NCI-H1092 (cell line): ENCODE measurements at regions not wholly inside any gene's neighbourhood (a gene's known extent, or its start where the extent isn't known, plus 50 kb on each side); places are given as distances from the start of the nearest gene placed in this dataset.
"Not testable (repeated sequence)": the region's sequence is repeated elsewhere in the genome, so short reads cannot be mapped to it uniquely, and the experiment has no call there.

Experiments
- DNase-seq: peaks from one replicate; lab custom pipeline; 2025; lab: John Stamatoyannopoulos, UW

- DNase-seq: no peak
Observed at GRCh38 chr6:141394125-141394536, 738.6 kb upstream of the GJE1 start.

GRCh38 chr6:141393405-141394124, 739.2 kb upstream of the GJE1 start:
- no peak for DNase-seq

DNA sequence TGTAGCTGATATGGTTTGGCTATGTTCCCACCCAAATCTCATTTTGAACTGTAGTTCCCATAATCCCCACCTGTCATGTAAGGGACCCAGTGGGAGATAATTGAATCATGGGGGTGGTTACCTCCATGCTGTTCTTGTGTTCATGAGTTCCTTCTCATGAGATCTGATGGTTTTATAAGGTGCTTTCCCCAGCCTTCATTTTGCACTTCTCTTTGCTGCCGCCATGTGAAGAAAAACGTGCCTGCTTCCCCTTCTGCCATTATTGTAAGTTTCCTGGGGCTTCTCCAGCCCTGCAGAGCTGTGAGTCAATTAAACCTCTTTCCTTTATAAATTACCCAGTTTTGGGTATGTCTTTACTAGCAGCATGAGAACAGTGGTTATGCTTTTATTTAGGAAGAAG, 741.6 kb upstream of the GJE1 start:
- DNase-seq: not testable (repeated sequence)

GRCh38 chr6:141388666-141389065, 744.1 kb upstream of the GJE1 start:
- DNase-seq: no peak

DNA sequence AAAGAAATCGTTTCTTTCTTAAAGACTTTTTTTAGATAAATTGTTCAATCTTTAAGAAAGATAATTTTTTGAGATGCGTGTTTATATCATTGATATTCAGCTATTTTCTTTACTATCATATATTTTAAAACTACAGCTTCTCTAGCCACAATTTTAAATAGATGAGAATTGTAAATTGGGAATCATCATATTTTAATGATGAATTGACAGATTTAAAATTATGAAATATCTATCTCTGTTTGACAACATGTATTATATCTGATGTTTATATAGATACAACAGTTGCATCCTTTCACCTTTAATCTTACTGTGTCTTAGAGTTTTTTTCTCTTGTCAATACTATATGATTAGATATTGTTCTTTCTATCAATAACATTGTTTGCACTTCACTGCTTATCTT, 762.3 kb upstream of the GJE1 start:
- no peak for DNase-seq

- DNase-seq: not testable (repeated sequence)
Observed at GRCh38 chr6:141366796-141367195, 765.9 kb upstream of the GJE1 start.

- DNase-seq: no peak
Observed at GRCh38 chr6:141364694-141365093, 768.0 kb upstream of the GJE1 start.

DNA sequence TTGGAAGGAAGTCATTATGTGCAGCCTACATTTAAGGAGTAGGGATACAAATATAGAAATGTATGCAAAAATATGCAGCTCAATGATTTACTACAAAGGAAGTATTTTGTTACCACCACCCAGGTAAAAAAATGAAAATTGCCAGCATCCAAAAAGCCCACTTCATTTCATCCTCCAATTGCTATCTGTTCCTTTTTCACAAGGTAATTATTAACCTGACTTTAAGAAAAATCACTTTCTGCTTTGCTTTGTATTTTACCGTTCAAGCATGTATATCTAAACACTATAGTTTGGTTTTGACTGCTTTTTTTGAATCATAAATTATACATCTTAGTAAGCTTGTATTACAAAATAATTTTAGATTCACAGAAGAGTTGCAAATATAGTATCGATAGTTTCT, 768.5 kb upstream of the GJE1 start:
- DNase-seq: no peak

DNA sequence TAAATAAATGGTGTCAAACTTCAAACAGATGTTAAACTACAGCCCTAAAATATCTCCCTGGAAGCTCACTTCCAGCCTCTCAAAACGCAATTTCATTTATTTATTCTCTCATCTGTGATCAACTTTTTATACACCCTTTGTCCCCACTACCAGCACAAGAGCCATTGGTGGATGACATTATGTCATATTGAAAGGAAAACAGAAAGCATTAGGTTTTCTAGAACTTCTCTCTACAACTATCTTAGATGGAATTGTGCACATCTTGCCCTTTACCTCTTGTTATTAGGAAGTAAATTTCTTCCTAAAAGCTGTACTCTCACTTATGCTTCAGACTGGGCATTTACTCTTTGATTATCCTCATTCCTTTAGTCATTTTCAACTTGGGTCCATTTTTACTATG, 771.2 kb upstream of the GJE1 start:
- no peak for DNase-seq

DNA sequence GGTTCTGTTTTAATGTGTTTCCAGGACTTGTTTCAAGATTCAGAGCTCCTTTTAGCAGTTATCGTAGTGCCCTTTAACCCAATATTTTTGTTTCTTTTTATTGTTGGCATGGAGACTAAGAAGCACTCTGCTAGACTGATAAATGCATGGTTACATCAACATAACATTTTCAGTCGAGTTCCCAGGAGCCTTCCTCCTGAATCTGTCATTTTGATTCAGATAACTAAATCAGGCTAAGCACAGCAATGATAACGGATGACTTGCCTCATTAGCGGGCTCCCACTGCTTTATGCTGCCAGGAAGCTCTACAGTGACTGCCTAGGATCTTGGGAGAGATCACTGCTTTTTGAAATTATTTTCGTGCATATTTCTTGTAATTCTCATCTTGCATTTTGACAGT, 772.8 kb upstream of the GJE1 start:
- no peak for DNase-seq

DNA sequence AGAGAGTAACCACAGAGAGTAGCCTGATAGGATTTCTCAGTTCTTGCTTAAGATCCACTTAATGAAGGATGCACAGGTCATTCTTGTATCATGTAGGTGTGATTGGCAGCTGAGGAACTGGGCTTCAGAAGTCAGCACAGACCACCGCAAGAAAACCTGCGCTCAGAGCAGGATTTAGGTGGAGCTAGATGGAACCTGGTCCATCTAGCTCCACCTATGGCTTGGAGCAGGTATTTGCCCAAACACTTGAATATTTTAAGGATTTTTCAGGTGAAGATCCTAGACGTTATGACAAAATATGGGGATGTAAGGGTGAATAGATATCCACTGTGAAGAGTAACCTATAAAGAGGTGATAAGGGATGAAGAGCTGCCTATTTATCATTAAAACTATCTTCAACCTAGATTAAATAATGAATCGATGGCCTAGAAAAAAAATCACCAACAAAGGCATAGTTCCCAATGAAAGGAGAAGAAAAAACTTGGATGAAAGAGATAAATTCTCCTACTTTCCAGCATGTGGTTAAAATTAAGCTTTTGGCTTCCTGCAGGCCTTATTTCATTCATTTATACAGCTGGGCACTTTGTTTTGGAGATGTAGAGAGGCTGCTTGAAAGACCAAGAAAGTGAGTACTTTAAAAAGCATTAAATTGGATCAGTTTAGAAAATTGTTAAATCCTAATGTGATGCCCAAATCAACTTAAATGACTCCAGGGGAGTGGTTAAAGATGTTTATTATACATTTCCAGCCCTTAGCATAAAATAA, 778.4 kb upstream of the GJE1 start:
- DNase-seq: no peak

GRCh38 chr6:141351721-141352120, 781.0 kb upstream of the GJE1 start:
- no peak for DNase-seq

DNA sequence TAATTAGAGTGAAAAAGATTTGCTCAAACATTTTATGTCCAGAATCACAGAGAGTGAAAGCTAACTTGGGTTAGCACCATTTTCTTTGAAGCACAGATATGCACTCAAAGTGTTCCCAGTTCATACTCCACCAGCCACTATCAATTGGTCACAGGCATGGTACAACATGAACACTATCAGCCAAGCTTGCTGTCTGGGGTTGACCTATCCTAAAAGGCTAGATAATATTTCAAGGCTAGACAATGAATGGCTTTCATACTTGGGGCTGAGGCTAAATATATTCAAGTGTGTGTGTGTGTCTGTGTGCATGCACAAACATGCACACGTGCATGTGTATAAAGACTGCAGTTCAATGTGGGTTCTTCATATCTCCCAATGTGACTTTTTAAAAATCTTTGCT, 783.0 kb upstream of the GJE1 start:
- DNase-seq: no peak

GRCh38 chr6:141347906-141348492, 784.7 kb upstream of the GJE1 start:
- DNase-seq: no peak

DNA sequence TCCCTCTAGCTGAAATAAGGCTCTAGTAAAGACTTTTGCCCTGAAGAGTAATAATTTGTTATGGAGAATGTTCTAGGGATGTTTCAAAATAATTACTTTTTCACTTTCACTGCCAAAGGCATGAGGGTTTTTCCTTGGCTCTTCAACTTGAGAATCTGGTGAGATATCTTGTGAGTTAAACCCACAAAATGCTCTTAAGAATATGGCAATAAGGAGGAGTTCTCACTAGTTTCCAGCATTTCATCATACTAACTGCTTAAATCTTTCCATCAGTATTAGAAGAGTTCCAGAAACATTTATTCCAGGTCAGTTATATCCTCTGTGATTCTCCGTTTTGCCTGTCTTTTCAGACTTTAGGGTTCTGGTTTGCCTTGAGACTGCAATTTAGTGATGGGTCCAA, 785.6 kb upstream of the GJE1 start:
- no peak for DNase-seq

GRCh38 chr6:141346535-141346934, 786.2 kb upstream of the GJE1 start:
- DNase-seq: no peak

GRCh38 chr6:141337191-141337590, 795.5 kb upstream of the GJE1 start:
- no peak for DNase-seq

- no peak for DNase-seq
Observed at GRCh38 chr6:141335477-141336273, 797.0 kb upstream of the GJE1 start.

DNA sequence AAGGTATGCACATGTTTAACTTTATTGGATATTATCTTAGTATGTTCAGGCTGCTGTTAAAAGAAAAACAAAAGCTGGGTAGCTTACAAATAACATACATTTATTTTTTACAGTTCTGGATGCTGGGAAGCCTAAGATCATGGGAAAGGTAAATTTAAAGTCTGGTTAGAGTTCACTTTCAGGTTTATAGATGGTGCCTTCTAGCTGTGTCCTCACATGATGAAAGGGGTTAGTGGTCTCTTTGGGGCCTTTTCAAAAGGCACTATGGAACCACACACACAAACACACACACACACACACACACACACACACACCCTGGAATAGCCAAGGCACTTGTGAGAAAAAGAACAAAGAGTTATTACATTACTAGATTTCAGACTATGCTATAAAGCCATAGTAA, 805.8 kb upstream of the GJE1 start:
- DNase-seq: no peak

- DNase-seq: no peak
Observed at GRCh38 chr6:141326426-141326825, 806.3 kb upstream of the GJE1 start.

DNA sequence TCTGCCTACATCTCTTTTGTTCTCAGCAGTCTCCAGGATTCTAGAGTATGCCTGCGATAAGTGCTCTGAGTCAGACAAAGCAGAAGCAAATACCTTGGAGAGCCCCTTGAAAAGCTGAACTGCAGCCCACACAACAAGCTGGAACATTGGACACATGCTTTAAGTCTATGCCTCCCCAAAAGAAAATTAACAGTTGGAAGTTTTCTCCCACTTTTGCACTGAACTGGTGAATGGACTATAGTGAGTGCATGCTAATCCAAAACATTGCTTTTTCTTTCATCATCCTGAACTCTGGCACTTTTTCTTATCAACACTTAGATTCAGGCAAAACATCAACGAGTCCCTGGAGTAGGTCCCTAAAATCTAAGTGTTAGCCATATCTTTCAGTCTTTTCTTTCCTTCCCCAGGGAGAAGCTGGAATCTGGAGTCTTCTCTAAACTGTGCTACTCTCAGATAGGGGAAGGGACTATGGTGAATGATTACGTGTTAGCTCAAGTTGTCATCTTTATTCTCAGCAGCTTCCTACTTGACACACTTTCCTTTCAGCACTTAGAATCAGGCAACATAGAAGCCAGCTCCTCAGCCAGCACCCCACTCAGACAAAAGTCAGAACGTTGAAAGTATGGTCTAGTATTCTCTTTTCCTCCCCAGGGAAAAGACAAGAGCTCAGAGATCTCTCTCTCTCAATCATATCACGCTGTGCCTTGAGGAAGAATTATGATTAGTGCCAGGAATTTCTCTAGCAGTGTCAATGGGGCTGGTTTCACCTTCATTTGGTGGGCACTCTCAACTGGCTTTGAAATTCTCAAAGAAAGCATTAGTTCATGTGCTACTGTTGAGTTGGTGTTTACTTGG, 811.0 kb upstream of the GJE1 start:
- no peak for DNase-seq

GRCh38 chr6:141316236-141316635, 816.5 kb upstream of the GJE1 start:
- DNase-seq: no peak
